B cell (primary cell): ENCODE measurements at regions not wholly inside any gene's neighbourhood (a gene's known extent, or its start where the extent isn't known, plus 50 kb on each side); places are given as distances from the start of the nearest gene placed in this dataset.

Experiments
- EZH2 ChIP-seq: IDR thresholded peaks from 2 replicates; pipeline ENCODE4 v1.6.1; 2012; ENCODE audit warnings: borderline replicate concordance, low read depth, mild to moderate bottlenecking, moderate library complexity, low read length; ENCODE audit not compliant: insufficient read depth, poor library complexity, severe bottlenecking
- TF ChIP-seq, protein P1 (sequence below): fragments of 200-600 bp; IDR thresholded peaks from one replicate; pipeline ENCODE4 v1.8.0; 2022; ENCODE audit warnings: antibody characterized with exemption, mild to moderate bottlenecking

DNA sequence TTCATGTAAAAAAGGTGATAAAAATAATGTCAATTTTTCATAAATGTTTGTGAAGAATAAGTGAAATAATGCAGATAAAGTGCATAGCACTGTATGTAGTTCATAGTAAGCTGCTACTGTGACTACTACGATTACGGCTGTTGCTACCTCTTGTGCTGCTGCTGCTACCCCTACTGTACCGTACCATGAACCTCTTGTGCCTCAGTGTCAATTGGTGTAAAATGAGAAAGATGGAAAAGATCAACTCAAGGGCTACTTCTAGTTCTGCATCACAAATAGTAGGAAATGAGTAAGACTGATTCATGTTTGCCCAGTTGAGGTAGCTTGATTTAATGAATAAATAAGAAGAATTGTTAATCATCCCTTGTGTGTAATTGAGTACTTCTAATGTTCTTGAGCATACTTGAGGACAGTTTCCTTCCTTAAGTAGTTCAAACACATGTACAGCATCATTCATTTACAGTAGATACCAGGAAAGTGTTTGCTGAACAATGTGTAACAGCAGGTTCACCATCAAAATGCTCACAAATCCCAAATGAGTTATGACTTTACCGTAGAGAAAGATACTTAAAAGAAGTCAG, 200.0 kb upstream of the ATP10B start:
- no peak for TF ChIP-seq EZH2
- TF ChIP-seq, protein P1, sequence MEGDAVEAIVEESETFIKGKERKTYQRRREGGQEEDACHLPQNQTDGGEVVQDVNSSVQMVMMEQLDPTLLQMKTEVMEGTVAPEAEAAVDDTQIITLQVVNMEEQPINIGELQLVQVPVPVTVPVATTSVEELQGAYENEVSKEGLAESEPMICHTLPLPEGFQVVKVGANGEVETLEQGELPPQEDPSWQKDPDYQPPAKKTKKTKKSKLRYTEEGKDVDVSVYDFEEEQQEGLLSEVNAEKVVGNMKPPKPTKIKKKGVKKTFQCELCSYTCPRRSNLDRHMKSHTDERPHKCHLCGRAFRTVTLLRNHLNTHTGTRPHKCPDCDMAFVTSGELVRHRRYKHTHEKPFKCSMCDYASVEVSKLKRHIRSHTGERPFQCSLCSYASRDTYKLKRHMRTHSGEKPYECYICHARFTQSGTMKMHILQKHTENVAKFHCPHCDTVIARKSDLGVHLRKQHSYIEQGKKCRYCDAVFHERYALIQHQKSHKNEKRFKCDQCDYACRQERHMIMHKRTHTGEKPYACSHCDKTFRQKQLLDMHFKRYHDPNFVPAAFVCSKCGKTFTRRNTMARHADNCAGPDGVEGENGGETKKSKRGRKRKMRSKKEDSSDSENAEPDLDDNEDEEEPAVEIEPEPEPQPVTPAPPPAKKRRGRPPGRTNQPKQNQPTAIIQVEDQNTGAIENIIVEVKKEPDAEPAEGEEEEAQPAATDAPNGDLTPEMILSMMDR, result no peak
